HPDE6-E6E7 (cell line): ENCODE measurements at regions not wholly inside any gene's neighbourhood (a gene's known extent, or its start where the extent isn't known, plus 50 kb on each side); places are given as distances from the start of the nearest gene placed in this dataset.

Source experiments
- DNase-seq: peaks from one replicate; pipeline ENCODE4 v3.0.0; 2011; ENCODE audit warnings: missing footprints; ENCODE audit errors: extremely low spot score

DNA sequence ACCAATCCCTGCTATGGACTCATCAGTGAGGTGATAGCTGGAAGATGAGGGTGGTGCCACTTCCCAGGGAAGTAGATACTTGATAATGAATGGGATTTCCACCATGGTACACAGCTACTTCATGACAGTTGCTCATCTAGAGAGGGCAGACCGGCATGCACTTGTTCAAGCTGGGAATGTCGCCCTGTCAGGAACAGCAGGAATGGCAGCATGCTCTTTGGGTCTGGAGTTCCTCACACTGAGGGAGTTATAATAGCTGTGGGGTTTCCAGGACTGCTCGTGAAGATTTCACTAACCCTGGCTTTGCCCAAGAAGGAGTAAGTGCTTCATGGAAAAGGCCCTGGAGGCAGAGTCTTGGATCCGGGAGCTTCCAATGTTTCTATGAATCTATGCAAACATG, 129.2 kb downstream of the PSMG1 start:
- DNase-seq = no peak

DNA sequence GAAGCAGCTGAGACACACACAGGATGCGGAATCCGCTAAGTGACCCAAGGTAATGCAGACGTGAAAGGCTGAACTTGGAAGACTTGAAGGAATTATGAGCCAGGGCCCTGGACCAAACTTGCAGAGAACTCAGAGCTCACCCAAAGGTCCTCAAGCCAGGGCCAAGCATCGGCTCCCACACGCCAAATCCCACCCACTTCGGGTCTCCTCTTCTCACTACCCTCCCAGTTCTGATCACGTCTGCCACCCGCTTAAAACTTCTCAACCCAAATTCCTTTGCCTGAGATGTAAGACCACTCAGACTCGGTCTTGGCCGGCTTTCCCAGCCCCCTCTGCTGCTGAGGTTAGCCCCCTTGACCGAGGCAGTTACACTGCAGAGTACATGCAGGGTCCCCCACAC, 130.1 kb downstream of the PSMG1 start:
- DNase-seq = no peak

DNA sequence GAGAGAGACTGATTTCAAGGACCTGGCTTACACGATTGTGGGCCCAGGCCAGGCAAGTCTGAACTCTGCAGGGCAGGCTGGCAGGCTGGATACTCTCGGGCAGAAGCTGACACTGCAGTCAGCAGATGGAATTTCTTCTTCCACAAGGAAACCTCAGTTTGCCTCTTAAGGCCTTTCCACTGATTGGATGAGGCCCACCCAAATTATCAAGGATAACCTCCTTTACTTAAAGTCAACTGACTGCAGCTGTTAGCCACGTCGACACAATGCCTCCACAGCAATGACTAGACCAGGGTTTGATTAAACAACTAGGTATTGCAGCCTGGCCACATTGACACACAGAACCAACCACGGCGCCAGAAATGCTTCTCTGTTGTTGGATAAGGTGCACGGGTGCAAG, 130.5 kb downstream of the PSMG1 start:
- no peak for DNase-seq

DNA sequence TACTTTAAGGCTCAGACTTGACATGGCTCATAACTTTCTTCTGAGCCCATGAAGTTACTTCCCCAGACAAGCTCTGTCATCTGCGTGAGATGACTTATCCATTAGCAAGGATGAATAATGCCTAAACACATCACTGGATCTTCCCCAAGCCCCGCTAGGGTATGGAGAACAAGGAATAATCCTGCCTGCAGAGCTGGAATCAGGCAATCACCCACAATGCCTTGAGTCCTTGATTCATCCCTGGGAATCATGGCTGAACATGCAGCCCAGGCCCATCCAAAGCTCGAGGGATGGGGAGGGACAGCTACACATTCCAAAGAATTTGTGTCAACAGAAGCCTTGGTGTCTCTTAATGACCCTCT, 131.7 kb downstream of the PSMG1 start:
- DNase-seq = peak; percentile 51

DNA sequence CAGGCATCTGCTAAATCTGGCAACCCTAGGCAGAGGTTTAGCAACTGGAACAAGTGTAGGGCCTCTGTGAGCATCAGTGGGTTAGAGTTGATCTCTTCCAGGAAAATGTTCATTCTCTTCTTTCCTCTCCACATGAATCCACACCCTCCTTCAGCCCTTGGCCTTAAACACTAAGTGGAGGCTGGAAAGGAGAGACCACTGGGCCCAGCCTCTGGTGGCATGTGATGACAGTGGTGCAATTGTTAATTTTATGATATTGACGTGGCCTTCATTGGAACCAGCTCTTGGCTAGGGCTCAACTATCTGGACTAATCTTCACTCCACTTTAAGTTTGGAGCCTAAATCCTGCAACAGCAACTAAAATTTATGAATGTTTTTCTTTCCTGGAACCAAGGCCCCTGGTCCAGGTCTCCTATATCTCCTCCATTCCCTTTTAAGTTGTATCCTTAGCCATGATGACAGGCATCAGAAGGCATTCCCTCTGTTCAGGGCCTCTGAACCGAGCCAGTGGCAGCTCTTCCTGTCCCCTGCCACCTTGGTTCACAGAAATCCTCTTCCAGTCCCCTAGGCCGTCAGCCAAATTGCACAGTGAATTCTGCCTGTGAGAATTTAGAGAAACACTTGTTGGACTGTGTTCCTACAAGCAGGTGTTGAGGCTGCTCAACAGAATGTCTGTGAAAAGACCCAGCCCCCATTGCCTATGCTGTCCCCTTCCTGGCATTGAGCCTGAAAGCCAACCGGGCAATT, 132.2 kb downstream of the PSMG1 start:
- no peak for DNase-seq

DNA sequence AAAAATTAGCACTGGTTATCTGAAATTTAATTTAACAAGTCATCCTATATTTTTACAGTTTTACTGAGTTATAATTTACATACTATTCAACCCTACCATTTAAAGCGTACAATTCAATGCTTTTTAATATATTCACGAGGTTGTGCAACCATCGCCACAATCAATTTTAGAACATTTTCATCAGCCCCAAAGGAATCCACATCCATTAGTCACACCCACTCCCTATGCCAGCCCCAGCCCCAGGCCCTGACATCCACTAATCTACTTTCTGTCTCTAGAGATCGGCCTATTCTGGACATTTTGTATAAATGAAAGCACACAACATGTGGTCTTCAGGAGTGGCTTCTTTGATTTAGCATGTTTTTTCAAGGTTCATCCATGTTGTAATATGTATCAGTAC, 134.7 kb downstream of the PSMG1 start:
- DNase-seq = peak; percentile 55

DNA sequence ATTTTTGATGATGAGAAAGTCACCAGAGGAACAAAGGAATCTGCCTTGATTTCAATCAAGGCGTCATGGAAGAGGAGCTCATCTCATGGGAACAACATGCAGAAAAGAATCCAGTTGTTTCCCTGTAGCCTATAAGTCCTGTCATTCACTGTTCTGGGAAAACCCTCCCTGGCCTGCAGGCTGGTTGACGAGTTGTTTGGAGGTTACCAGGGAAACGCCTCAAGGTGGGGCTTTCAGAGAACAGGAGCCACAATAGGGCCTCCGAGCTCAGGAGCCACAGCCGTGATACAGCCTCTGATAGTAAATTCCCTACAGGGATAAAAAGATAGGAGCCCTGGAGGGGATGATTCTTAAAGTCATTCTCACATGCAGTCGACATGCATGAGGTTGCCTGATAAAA, 135.2 kb downstream of the PSMG1 start:
- DNase-seq = peak; percentile 94

DNA sequence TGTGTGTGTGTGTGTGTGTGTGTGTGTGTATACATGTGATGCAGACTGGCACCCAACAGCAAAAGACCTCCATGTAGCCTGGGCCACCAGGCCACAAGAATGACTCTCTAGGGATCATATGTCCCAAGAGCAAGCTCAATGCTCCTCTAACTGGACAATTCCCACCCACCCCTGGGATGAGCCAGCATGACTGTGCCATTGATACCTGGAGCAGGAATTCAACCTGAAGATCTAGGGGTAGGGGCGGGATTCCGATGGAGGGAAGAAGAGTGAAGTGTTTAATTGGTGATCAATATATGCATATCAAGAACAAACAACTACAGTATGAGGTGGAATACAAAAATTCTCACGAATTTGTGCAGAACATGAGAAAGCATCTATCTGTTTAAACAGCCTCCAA, 136.2 kb downstream of the PSMG1 start:
- DNase-seq = no peak

DNA sequence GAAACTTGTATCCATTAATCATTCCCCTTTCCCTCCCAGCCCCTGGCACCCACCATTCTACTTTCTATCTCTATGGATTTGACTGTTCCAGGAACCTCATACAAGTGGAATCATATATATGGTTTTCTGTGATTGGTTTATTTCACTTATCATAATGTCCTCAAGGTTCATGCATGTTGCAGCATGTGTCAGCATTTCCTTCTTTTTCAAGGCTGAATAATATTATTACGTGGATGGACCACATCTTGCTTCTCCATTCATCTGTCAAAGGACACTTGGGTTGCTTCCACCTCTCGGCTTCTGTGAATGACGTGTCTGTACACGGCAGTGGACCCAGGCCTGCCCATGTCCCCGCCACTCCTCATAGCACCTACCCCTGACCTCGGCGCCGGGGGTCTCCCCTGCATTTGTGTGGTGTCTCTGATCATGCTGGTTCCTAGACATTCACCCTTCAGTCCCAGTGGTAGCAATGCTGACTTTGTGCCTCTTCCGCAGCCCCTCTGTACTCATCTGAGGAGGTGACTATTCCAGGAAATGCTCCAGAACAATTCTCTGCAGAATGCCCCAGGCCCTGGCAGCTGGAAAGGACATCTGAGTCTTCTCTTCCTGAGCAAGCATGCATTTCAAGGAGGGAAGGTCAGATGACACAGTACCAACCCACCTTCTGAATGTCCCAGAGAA, 136.9 kb downstream of the PSMG1 start:
- DNase-seq = no peak

DNA sequence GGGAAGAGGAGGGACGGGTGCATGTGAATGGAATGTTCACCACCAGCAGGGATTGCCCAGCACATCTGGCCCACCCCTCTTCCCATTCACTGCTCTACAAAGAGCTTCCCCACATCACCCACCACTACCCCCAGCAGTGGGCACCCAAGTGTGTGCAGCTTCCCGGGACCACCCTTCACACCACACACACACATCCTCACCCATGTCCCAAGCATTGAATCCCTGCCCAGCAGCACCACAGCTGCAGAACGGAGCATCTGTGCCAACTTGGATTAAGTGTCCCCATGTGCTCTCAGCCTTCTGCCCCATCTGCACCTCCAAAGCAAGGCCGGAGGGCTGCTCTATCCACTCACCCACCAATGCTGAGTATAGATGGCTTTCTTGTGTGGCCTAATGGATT, 141.4 kb downstream of the PSMG1 start:
- no peak for DNase-seq

DNA sequence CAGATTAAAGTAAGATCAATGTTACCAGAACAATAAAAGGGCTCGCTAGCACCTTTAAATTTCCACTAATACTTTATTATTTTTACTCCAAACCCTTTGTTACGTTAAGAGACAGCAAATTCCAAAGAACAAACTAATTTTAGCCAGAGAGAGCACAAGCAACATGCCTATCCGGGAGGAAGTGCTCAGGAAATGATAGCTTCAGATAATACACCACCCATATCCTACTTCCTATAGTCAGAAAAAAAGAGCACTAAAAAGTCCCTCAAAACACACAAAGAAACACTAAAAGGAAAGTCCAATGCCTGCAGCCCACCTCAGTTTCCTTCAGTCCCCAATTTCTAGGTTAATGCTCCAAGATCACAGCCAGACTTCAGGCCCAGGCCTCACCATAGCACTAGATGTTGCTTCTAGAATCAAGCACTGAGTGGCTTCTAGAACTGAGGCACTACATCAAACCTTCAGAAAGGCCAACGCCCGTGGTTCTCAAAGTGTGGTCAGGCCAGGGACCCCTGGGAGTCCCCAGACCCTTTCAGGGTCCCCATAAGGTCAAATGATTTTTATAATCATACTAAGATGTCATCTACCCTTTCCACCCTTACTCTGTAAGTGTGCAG, 142.6 kb downstream of the PSMG1 start:
- no peak for DNase-seq

DNA sequence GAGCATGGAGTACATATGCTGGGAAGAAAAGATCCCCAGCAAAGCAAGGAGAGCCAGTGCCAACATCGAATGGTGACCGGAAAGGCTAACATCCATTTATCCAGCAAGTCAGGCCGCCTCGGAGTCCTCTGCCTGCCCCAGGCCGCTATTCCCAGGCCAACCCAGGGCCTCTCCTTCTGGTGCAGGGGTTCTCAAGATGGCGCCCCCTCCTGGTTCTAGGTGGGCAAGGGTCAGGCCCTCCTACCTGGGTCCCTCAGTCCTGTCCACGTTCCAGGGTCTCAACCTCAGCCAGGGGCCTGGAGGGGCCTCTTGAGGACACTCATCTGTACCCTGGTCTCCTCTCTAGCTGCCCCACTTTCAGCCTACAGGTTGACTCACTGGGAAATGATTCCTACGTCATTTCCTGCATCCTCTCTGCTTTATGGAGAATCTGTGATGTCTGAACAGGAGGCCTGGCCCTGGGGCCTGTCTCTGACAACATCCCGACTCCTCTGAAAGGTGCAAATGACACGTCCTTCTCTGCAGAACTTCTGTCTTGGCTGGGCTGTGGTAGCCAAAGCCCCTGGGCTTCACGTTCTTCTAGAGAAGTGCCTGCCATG, 145.3 kb downstream of the PSMG1 start:
- no peak for DNase-seq

DNA sequence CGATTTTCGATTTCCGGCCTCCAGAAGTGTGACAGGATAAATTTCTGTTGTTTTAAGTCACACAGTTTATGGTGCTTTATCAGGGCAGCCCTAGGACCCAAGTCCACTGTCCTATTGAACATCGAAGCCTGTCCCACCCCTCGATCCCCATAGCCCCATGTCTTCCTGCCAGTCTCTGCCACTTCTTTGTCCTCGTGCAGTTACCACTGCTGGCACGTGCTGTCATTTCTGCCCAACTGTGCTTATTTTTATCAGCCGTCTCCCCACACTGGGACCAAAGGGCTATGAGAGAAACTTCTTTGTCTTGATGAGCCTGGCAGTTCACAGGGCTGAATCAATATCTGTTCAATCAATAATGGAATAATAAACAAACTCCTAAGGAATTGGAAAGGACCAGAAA, 146.7 kb downstream of the PSMG1 start:
- DNase-seq = no peak

DNA sequence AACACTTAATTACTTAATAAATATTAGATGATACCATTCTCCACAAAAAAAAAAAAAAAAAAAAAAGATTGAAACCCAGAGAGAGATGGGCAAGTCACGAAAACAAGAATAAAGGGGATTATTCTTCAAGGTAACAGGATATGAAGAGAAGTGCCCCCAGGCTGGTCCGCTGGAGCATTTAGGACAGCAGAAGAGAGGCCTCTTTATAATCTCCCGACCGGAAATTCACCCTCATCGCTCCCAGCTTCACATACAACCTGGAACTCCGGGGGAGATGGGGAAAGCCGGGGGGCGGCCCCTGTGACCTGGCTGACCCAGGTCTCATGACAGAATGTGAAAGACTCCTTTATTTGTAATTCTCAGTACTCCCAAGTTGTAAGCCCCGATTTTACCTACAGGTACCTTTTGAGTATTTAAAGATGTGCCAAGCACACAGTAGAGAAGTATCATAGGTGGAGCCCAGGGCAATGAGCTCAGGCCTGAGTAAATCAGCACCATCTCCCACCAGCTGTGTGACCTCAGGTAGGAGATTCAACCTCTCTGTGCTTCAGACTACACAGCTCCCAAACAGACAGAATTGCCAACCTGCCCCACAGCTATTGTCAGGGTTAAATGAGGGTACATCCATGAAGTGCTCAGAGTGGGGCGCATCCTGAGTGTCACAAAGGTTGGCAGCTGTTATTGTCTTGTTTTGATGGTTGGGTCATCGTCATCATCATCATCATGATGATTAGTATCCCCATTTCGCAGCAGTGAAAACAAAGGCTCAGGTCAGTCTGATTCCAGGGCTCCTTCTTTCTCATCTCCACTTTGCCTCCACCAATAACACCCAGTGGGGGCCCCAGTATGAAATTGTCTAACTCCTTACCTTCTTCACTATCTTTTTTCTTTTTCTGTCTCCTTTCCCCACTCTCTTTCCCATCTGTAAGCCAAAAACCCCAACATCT, 148.4 kb downstream of the PSMG1 start:
- no peak for DNase-seq

DNA sequence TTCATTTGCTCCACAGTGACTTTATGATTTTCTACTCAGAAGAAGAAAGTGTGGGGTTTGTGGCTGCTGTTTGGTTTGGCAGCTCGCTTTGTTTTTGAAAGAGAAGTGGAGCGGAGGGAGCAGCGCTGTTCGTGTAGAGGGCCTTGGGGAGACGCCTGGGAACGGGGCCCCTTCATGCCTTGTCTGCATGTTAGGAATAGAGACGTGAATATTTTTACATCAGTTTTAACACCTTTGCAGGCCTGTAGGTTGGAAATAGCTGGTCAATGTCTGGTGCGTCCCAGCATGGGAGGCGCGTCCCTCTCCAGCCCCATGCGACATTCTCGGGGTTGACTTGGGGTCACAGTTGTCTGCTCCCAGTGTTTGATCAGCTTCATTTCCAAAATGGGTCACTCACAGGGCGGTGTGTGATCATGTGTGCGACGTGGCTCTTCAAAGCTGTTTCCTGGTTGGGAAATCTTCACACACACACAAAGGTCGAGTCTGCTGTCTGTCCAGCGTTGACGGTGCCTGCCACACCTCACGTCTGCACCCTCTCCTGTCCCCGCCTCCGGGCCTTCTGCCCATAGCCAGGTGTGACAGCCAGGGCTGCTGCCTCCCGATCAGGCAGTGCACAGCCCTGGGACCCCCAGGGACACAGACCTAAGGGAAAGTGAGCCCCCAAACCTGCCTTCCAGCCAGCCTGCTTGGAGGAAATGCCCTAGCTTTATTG, 149.2 kb downstream of the PSMG1 start:
- DNase-seq = no peak

DNA sequence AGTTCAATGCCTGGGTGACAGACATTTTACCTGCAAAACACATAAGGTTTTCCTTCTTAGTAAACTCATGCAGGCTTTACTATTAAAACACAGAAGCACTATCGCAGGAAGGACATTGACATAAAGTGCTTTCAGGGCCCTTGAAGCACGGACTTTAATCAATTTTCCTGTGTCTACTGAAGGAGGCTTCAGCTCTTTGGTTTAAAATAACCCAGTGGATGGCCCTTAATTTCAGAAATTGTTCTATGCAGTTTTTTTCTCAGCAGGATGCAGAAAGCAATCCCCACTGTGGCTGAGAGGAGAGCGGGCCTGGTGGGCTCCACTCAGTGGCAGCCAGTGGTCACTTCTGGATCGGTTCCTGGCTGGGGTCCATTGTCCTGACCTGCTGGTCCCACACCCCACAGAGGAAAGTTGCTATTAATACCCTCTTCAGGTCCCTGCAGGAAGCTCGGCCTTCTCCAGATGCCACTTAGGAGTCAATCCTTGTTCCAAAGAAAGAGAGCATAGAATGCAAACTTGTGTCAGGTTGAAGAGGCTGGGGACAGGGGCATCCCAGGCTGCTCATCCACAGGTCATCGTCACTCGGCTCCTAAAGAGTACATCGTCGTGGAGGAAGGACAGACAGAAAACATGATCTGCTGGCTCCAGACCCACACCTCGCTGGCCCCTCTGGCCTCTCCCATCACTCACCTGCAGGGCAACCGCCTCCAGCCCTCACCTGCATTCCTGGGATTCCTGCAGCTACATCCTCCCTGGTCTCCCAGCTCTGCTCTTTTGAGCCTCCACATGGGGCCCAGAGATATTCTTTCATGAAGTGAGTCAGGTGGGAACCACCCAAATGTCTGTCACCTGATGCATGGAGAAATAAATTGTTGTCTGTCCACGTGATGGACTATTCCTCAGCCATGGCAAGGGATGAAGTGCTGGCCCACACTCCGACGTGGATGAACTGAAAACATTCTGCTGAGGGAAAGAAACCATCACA, 153.1 kb downstream of the PSMG1 start:
- no peak for DNase-seq

DNA sequence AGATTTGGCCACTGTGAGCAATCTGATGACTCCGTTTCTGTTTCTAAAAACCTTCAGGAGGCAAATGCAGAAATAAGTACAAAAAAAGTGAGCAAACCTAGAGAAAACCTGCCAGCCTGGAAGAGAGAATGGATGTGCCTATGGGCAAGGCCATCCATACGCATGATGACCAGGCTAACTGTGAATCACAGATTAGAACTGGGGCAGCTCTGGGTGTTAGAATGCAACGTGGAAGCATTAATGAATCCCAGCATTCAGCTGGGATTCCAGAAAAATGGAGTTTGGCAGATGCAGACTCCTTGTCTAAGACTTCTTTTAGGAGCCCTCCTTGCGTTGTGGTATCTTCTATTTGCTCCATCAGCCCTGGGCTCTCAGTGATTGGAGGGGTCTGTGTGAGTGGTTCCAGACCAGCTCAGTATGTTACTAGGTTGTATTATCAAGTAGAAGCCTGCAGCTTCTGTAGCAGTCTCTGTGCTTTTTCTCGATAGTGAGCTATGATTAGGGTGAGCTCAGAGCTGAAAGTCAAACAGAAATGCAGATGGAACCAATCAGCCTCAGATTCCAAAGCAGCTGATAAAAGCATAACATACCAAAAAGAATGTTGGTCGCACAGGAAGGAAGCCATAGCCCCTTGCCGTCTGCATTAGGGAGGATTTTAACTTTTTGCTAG, 154.0 kb downstream of the PSMG1 start:
- no peak for DNase-seq

DNA sequence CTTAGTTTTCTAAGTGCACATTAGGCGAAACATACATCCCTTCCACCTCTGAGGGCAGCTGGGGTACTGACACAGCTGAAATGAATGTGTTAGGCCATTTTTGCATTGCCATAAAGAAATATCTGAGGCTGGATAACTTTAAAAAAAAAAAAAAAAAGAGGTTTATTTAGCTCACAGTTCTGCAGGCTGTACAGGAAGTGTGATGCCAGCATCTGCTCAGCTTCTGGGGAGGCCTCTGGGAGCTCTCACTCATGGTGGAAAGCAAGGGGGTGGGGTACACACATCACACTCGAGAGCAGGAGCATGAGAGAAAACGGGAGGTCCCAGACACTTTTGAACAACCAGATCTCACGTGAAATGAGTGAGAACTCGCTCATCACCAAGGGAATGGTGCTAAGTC, 158.1 kb downstream of the PSMG1 start:
- DNase-seq = no peak

DNA sequence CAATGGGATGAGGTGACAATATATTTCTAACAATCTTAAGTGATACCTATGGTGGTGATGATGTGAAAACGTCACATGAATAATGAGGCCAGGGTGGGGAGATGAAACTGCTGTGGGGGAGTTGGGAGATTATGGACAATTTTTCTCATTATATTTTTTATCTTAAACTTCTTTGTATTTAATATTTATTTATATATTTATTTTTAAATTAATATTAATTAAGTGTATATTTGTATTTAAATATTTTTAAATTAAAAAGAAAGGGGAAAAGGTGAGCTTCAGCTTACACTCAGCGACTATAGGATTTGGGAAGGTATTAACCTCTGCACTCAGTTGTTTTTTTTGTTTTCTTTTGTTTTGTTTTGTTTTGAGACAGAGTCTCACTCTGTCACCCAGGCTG, 158.7 kb downstream of the PSMG1 start:
- no peak for DNase-seq
